H9 (cell line): ENCODE measurements at regions not wholly inside any gene's neighbourhood (a gene's known extent, or its start where the extent isn't known, plus 50 kb on each side); places are given as distances from the start of the nearest gene placed in this dataset.

Experiments
- DNase-seq: peaks from one replicate; pipeline ENCODE4 v3.0.0-alpha.2; 2017
- H2AFZ ChIP-seq: one replicate; pipeline ENCODE4 v1.6.1; 2013; ENCODE audit warnings: mild to moderate bottlenecking, low read length, control low read depth, moderate library complexity
- H2AK5ac ChIP-seq: 2 replicates; pipeline ENCODE4 v1.6.1; 2013; ENCODE audit warnings: low read length, control low read depth, mixed read lengths; ENCODE audit not compliant: insufficient read length
- H2BK120ac ChIP-seq: one replicate; pipeline ENCODE4 v1.6.1; 2013; ENCODE audit warnings: low read depth, mild to moderate bottlenecking, low read length, control low read depth, inconsistent platforms; ENCODE audit not compliant: poor library complexity, severe bottlenecking
- H2BK12ac ChIP-seq: 2 replicates; pipeline ENCODE4 v1.6.1; 2013; ENCODE audit warnings: low read length, control low read depth, mixed read lengths, low read depth; ENCODE audit not compliant: insufficient read length
- H2BK15ac ChIP-seq: 2 replicates; pipeline ENCODE4 v1.6.1; 2013; ENCODE audit warnings: low read depth, low read length, control low read depth
- H2BK20ac ChIP-seq: one replicate; pipeline ENCODE4 v1.6.1; 2013; ENCODE audit warnings: low read depth, mild to moderate bottlenecking, low read length, control low read depth, inconsistent platforms; ENCODE audit not compliant: poor library complexity, severe bottlenecking
- H2BK5ac ChIP-seq: 2 replicates; pipeline ENCODE4 v1.6.1; 2013; ENCODE audit warnings: low read length, control low read depth, mixed read lengths; ENCODE audit not compliant: insufficient read length
- H3K14ac ChIP-seq: 2 replicates; pipeline ENCODE4 v1.6.1; 2013; ENCODE audit warnings: low read length, control low read depth; ENCODE audit not compliant: insufficient read depth
- H3K18ac ChIP-seq: 2 replicates; pipeline ENCODE4 v1.6.1; 2013; ENCODE audit warnings: low read depth, mild to moderate bottlenecking, mixed read lengths, low read length, control low read depth; ENCODE audit not compliant: insufficient read length
- H3K23ac ChIP-seq: 2 replicates; pipeline ENCODE4 v1.6.1; 2013; ENCODE audit warnings: low read length, control low read depth, mixed read lengths, low read depth; ENCODE audit not compliant: insufficient read length
- H3K23me2 ChIP-seq: 2 replicates; pipeline ENCODE4 v1.6.1; 2013; ENCODE audit warnings: low read depth, mild to moderate bottlenecking, mixed read lengths, low read length, control low read depth; ENCODE audit not compliant: insufficient read length, poor library complexity, severe bottlenecking
- H3K27ac ChIP-seq: 2 replicates; pipeline ENCODE4 v1.5.1; 2013; ENCODE audit warnings: low read length, control low read depth, mixed read lengths, low read depth; ENCODE audit not compliant: insufficient read length
- H3K27me3 ChIP-seq: 2 replicates; pipeline ENCODE4 v1.6.1; 2013; ENCODE audit warnings: low read length, control low read depth, inconsistent platforms; ENCODE audit not compliant: insufficient read depth
- H3K4ac ChIP-seq: 2 replicates; pipeline ENCODE4 v1.6.1; 2013; ENCODE audit warnings: low read depth, mild to moderate bottlenecking, control low read depth, inconsistent platforms, low read length, moderate library complexity
- H3K4me1 ChIP-seq: 2 replicates; pipeline ENCODE4 v1.6.1; 2013; ENCODE audit warnings: low read length, control low read depth, inconsistent platforms; ENCODE audit not compliant: insufficient read depth
- H3K4me2 ChIP-seq: 2 replicates; pipeline ENCODE4 v1.6.1; 2013; ENCODE audit warnings: low read length, control low read depth, mixed read lengths; ENCODE audit not compliant: insufficient read length, insufficient read depth
- H3K56ac ChIP-seq: 2 replicates; pipeline ENCODE4 v1.6.1; 2013; ENCODE audit warnings: low read depth, mild to moderate bottlenecking, mixed read lengths, low read length, control low read depth; ENCODE audit not compliant: insufficient read length
- H3K79me1 ChIP-seq: 2 replicates; pipeline ENCODE4 v1.6.1; 2013; ENCODE audit warnings: low read depth, mild to moderate bottlenecking, moderate library complexity, low read length, control low read depth, inconsistent platforms; ENCODE audit not compliant: insufficient read depth, poor library complexity, severe bottlenecking
- H3K79me2 ChIP-seq: 2 replicates; pipeline ENCODE4 v1.6.1; 2013; ENCODE audit warnings: low read length, control low read depth, inconsistent platforms; ENCODE audit not compliant: insufficient read depth
- H3K9ac ChIP-seq: 2 replicates; pipeline ENCODE4 v1.6.1; 2013; ENCODE audit warnings: low read length, control low read depth, mixed read lengths; ENCODE audit not compliant: insufficient read length; ENCODE audit errors: extremely low read depth
- H3K9me3 ChIP-seq: one replicate; pipeline ENCODE4 v1.6.1; 2013; ENCODE audit warnings: low read depth, low read length, inconsistent platforms; ENCODE audit not compliant: control insufficient read depth
- H3T11ph ChIP-seq: one replicate; pipeline ENCODE4 v1.6.1; 2013; ENCODE audit warnings: mild to moderate bottlenecking, low read length, control low read depth, inconsistent platforms
- H4K20me1 ChIP-seq: one replicate; pipeline ENCODE4 v1.6.1; 2013; ENCODE audit not compliant: control insufficient read depth, insufficient read length, insufficient read depth
- H4K5ac ChIP-seq: 2 replicates; pipeline ENCODE4 v1.6.1; 2013; ENCODE audit warnings: low read depth, mild to moderate bottlenecking, mixed read lengths, low read length, control low read depth; ENCODE audit not compliant: insufficient read length
- H4K8ac ChIP-seq: replicated peaks from 2 replicates; pipeline ENCODE4 v1.6.1; 2013; ENCODE audit warnings: low read length, control low read depth, mixed read lengths, low read depth; ENCODE audit not compliant: insufficient read length
- H4K91ac ChIP-seq: 2 replicates; pipeline ENCODE4 v1.6.1; 2013; ENCODE audit warnings: low read depth, mild to moderate bottlenecking, moderate library complexity, mixed read lengths, low read length, control low read depth; ENCODE audit not compliant: insufficient read length
- H3K27ac Mint-ChIP-seq, 3 experiments: 2 replicates in 2 of 3; 3 replicates in 1 of 3; pipeline ENCODE4 v1.8.0; 2020 to 2021; ENCODE audit warnings: mixed read lengths in 3 of 3, mild to moderate bottlenecking in 1 of 3, moderate library complexity in 1 of 3
- H3K27me3 Mint-ChIP-seq: 2 replicates; pipeline ENCODE4 v1.8.0; 2021; ENCODE audit warnings: low read depth, mild to moderate bottlenecking, moderate library complexity, mixed read lengths
- H3K36me3 Mint-ChIP-seq, 3 experiments: 2 replicates in 2 of 3; 3 replicates in 1 of 3; pipeline ENCODE4 v1.8.0; 2020 to 2021; ENCODE audit warnings: low read depth in 3 of 3, mixed read lengths in 3 of 3; ENCODE audit not compliant: insufficient read depth in 1 of 3
- H3K4me1 Mint-ChIP-seq, 2 experiments: 2 replicates each; pipeline ENCODE4 v1.8.0; 2020; ENCODE audit warnings: mixed read lengths in 2 of 2
- H3K4me3 Mint-ChIP-seq, 2 experiments: 2 replicates in 1 of 2; 3 replicates in 1 of 2; pipeline ENCODE4 v1.8.0; 2020 to 2021; ENCODE audit warnings: mild to moderate bottlenecking in 2 of 2, mixed read lengths in 2 of 2, moderate library complexity in 1 of 2
- H3K9me3 Mint-ChIP-seq, 2 experiments: 2 replicates in 1 of 2; 3 replicates in 1 of 2; pipeline ENCODE4 v1.8.0; 2020; ENCODE audit warnings: mild to moderate bottlenecking in 2 of 2, mixed read lengths in 2 of 2, moderate library complexity in 1 of 2
- WGBS: extraction: QIAGEN DNeasy Blood & Tissue Kit; methylation state at CpG from one replicate; pipeline ENCODE4 v1.1.7; 2013; ENCODE audit warnings: missing lambda C conversion rate, low lambda C conversion rate, mixed read lengths; ENCODE audit not compliant: insufficient read length; ENCODE audit errors: extremely low coverage; 5-methylcytosine and 5-hydroxymethylcytosine counted together
- TF ChIP-seq, protein P1 (sequence below): fragments of 200-600 bp; sonication (generic); conservative IDR thresholded peaks from 3 replicates; pipeline ENCODE4 v1.8.0; 2021; ENCODE audit warnings: antibody characterized with exemption, mild to moderate bottlenecking

DNA sequence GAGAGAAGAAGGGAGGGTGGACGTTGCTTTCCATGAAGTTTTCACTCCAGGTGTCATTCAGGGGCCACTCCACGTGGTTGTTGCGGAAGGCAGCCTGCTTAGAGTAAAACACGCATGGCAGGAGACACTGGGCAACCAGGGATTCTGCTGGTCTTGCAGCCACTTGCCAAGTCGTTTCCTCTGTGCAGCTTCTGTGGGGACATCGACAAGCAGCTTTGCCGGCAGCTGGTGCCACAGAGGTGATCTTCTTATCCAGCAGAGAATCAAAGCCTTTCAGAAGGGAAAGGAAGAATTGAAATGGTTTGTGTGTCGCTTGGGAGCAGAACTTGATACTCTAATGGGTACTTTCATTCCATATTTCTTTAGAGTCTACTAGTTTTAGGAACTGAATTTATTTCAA lies 867.1 kb upstream of the TENM3 start:
- H3K27ac Mint-ChIP-seq = no peak overlapping the region
- Histone ChIP-seq H3K56ac (no peak overlapping the region), H4K91ac (no peak overlapping the region), H2BK5ac (no peak overlapping the region), H2BK20ac (no peak overlapping the region), H2BK12ac (no peak overlapping the region), H3K79me1 (no peaks in the 10 kb centered on the region), H2AFZ (no peak overlapping the region), H3K9ac (no peak overlapping the region), H3K79me2 (no peaks in the 10 kb centered on the region), H3T11ph (no peak overlapping the region), H4K20me1 (no peaks in the 10 kb centered on the region), H2BK15ac (no peak overlapping the region), H3K27me3 (no peaks in the 10 kb centered on the region), H3K9me3 (no peaks in the 10 kb centered on the region), H4K5ac (no peak overlapping the region), H4K8ac (no peak overlapping the region), H2BK120ac (no peak overlapping the region), H3K23ac (no peak overlapping the region), H2AK5ac (no peak overlapping the region), H3K23me2 (no peaks in the 10 kb centered on the region), H3K14ac (no peak overlapping the region), H3K18ac (no peak overlapping the region), H3K27ac (no peak overlapping the region), H3K4me2 (no peak overlapping the region), H3K4me1 (no peaks in the 10 kb centered on the region; the same call in 1 of the 2 replicates), H3K4ac (no peak overlapping the region)
- H3K4me3 Mint-ChIP-seq = no peak overlapping the region
- H3K4me1 Mint-ChIP-seq = peaks cover 8 to 13% of the 10 kb centered on the region in 2 experiments
- no CpG with 5 or more reads among the region's 8 CpGs for WGBS
- H3K9me3 Mint-ChIP-seq = peaks cover 0 to 3% of the 10 kb centered on the region in 2 experiments; a peak in 2 of 5 replicates
- no peak for DNase-seq
- peaks cover 0 to 1% (median 1%) of the 10 kb centered on the region in 3 experiments; a peak in 2 of 7 replicates for H3K36me3 Mint-ChIP-seq
- H3K27me3 Mint-ChIP-seq = no peaks in the 10 kb centered on the region
- TF ChIP-seq, protein P1, sequence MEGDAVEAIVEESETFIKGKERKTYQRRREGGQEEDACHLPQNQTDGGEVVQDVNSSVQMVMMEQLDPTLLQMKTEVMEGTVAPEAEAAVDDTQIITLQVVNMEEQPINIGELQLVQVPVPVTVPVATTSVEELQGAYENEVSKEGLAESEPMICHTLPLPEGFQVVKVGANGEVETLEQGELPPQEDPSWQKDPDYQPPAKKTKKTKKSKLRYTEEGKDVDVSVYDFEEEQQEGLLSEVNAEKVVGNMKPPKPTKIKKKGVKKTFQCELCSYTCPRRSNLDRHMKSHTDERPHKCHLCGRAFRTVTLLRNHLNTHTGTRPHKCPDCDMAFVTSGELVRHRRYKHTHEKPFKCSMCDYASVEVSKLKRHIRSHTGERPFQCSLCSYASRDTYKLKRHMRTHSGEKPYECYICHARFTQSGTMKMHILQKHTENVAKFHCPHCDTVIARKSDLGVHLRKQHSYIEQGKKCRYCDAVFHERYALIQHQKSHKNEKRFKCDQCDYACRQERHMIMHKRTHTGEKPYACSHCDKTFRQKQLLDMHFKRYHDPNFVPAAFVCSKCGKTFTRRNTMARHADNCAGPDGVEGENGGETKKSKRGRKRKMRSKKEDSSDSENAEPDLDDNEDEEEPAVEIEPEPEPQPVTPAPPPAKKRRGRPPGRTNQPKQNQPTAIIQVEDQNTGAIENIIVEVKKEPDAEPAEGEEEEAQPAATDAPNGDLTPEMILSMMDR = no peak
